Astrocyte (in vitro differentiated cells and primary cell): ENCODE measurements at regions not wholly inside any gene's neighbourhood (a gene's known extent, or its start where the extent isn't known, plus 50 kb on each side); places are given as distances from the start of the nearest gene placed in this dataset.

Experiments used
- DNase-seq: peaks from one replicate; pipeline ENCODE4 v3.0.0-alpha.2; 2010; ENCODE audit warnings: low read depth
- FAIRE-seq: peaks from 2 replicates; lab custom pipeline; 2011; peaks lifted over from hg19 to GRCh38; lab: Jason Lieb, UNC
- H2AFZ ChIP-seq: 2 replicates; pipeline ENCODE4 v1.6.0; 2012; ENCODE audit warnings: low read depth, low read length, inconsistent platforms
- H3K27ac ChIP-seq: 2 replicates; pipeline ENCODE4 v1.5.1; 2011; ENCODE audit warnings: low read depth, low read length, inconsistent platforms
- H3K27me3 ChIP-seq: 2 replicates; pipeline ENCODE4 v1.6.0; 2011; ENCODE audit warnings: low read length, inconsistent platforms; ENCODE audit not compliant: insufficient read depth
- H3K36me3 ChIP-seq: 2 replicates; pipeline ENCODE4 v1.5.1; 2011; ENCODE audit warnings: low read length, inconsistent platforms; ENCODE audit not compliant: insufficient read depth
- H3K4me1 ChIP-seq: 2 replicates; pipeline ENCODE4 v1.5.1; 2011; ENCODE audit warnings: low read length, inconsistent platforms; ENCODE audit not compliant: insufficient read depth
- H3K4me2 ChIP-seq: 2 replicates; pipeline ENCODE4 v1.6.0; 2012; ENCODE audit warnings: low read length, inconsistent platforms
- H3K4me3 ChIP-seq: 2 replicates; pipeline ENCODE4 v1.5.1; 2011; ENCODE audit warnings: low read depth, mild to moderate bottlenecking, low read length, inconsistent platforms; ENCODE audit not compliant: insufficient read depth
- H3K79me2 ChIP-seq: 2 replicates; pipeline ENCODE4 v1.6.0; 2012; ENCODE audit warnings: mild to moderate bottlenecking, low read length, inconsistent platforms; ENCODE audit not compliant: insufficient read depth
- H3K9ac ChIP-seq: 2 replicates; pipeline ENCODE4 v1.6.0; 2012; ENCODE audit warnings: mild to moderate bottlenecking, low read length, inconsistent platforms
- H3K9me3 ChIP-seq: 2 replicates; pipeline ENCODE4 v1.5.1; 2012; ENCODE audit warnings: low read depth, mild to moderate bottlenecking, low read length, inconsistent platforms; ENCODE audit not compliant: insufficient read depth
- H4K20me1 ChIP-seq: 2 replicates; pipeline ENCODE4 v1.6.0; 2012; ENCODE audit warnings: low read length, inconsistent platforms; ENCODE audit not compliant: insufficient read depth
- H3K27ac Mint-ChIP-seq: one replicate; pipeline ENCODE4 v1.8.0; 2021; ENCODE audit warnings: mild to moderate bottlenecking, mixed read lengths; ENCODE audit not compliant: unreplicated experiment
- H3K27me3 Mint-ChIP-seq: one replicate; pipeline ENCODE4 v1.8.0; 2021; ENCODE audit warnings: low read depth, mixed read lengths; ENCODE audit not compliant: unreplicated experiment
- H3K36me3 Mint-ChIP-seq: one replicate; pipeline ENCODE4 v1.8.0; 2021; ENCODE audit warnings: low read depth, mixed read lengths; ENCODE audit not compliant: unreplicated experiment
- H3K4me1 Mint-ChIP-seq: one replicate; pipeline ENCODE4 v1.8.0; 2021; ENCODE audit warnings: low read depth, mixed read lengths; ENCODE audit not compliant: unreplicated experiment
- H3K4me3 Mint-ChIP-seq: one replicate; pipeline ENCODE4 v1.8.0; 2021; ENCODE audit warnings: mild to moderate bottlenecking, moderate library complexity, mixed read lengths; ENCODE audit not compliant: unreplicated experiment
- H3K9me3 Mint-ChIP-seq: one replicate; pipeline ENCODE4 v1.8.0; 2021; ENCODE audit warnings: mild to moderate bottlenecking, mixed read lengths; ENCODE audit not compliant: unreplicated experiment
- CTCF ChIP-seq: IDR thresholded peaks from 2 replicates; pipeline ENCODE4 v1.5.1; 2011; ENCODE audit warnings: low read depth, mild to moderate bottlenecking, inconsistent platforms, low read length, moderate library complexity; ENCODE audit not compliant: insufficient read depth
- EZH2 ChIP-seq: IDR thresholded peaks from 2 replicates; pipeline ENCODE4 v1.6.1; 2012; ENCODE audit warnings: mild to moderate bottlenecking, low read length, inconsistent platforms; ENCODE audit not compliant: insufficient read depth

- Histone ChIP-seq H2AFZ (no peak overlapping the region), H3K79me2 (no peaks in the 10 kb centered on the region), H3K9ac (no peak overlapping the region), H3K27ac (no peak overlapping the region), H4K20me1 (no peaks in the 10 kb centered on the region), H3K4me2 (no peak overlapping the region), H3K4me3 (no peak overlapping the region), H3K4me1 (no peaks in the 10 kb centered on the region), H3K36me3 (no peaks in the 10 kb centered on the region), H3K9me3 (no peaks in the 10 kb centered on the region), H3K27me3 (no peaks in the 10 kb centered on the region)
- Mint-ChIP-seq H3K4me1 (peaks cover 10% of the 10 kb centered on the region), H3K27me3 (peaks cover 14% of the 10 kb centered on the region), H3K9me3 (peaks cover 1% of the 10 kb centered on the region), H3K4me3 (no peak overlapping the region), H3K36me3 (no peaks in the 10 kb centered on the region), H3K27ac (no peak overlapping the region)
- FAIRE-seq (no peak), DNase-seq (no peak)
- TF ChIP-seq CTCF (no peak), EZH2 (no peak)
Observed at GRCh38 chr5:135648116-135648515, 69.3 kb upstream of the CXCL14 start.

GRCh38 chr5:135645336-135646180 is 66.8 kb upstream of the CXCL14 start:
- FAIRE-seq = no peak
- H3K27ac ChIP-seq = no peak overlapping the region
- H3K9ac ChIP-seq = no peak overlapping the region
- H3K27me3 ChIP-seq = peaks cover 2% of the 10 kb centered on the region
- DNase-seq = no peak
- H3K36me3 ChIP-seq = no peaks in the 10 kb centered on the region
- no peaks in the 10 kb centered on the region for H3K9me3 ChIP-seq
- no peak overlapping the region for H3K4me3 Mint-ChIP-seq
- H3K4me3 ChIP-seq = no peak overlapping the region
- TF ChIP-seq CTCF (no peak), EZH2 (no peak)
- no peak overlapping the region for H3K27ac Mint-ChIP-seq
- H2AFZ ChIP-seq = no peak overlapping the region
- no peaks in the 10 kb centered on the region for H3K36me3 Mint-ChIP-seq
- peaks cover 6% of the 10 kb centered on the region for H3K9me3 Mint-ChIP-seq
- H4K20me1 ChIP-seq = no peaks in the 10 kb centered on the region
- no peaks in the 10 kb centered on the region for H3K4me1 ChIP-seq
- H3K79me2 ChIP-seq = no peaks in the 10 kb centered on the region
- peaks cover 3% of the 10 kb centered on the region for H3K4me1 Mint-ChIP-seq
- H3K27me3 Mint-ChIP-seq = peaks cover 27% of the 10 kb centered on the region
- H3K4me2 ChIP-seq = no peak overlapping the region

GRCh38 chr5:135644816-135645215 is 66.0 kb upstream of the CXCL14 start:
- H3K4me3 Mint-ChIP-seq = no peak overlapping the region
- Histone ChIP-seq H3K27ac (no peak overlapping the region), H3K27me3 (peaks cover 2% of the 10 kb centered on the region), H3K9me3 (no peaks in the 10 kb centered on the region), H3K9ac (no peak overlapping the region), H3K4me1 (no peaks in the 10 kb centered on the region), H3K36me3 (no peaks in the 10 kb centered on the region), H2AFZ (no peak overlapping the region), H3K4me3 (no peak overlapping the region), H3K4me2 (no peak overlapping the region), H3K79me2 (no peaks in the 10 kb centered on the region), H4K20me1 (no peaks in the 10 kb centered on the region)
- no peak for FAIRE-seq
- peaks cover 3% of the 10 kb centered on the region for H3K4me1 Mint-ChIP-seq
- peaks cover 27% of the 10 kb centered on the region for H3K27me3 Mint-ChIP-seq
- TF ChIP-seq CTCF (no peak), EZH2 (no peak)
- peaks cover 6% of the 10 kb centered on the region for H3K9me3 Mint-ChIP-seq
- H3K36me3 Mint-ChIP-seq = no peaks in the 10 kb centered on the region
- H3K27ac Mint-ChIP-seq = no peak overlapping the region
- no peak for DNase-seq
